ENCODE measurements at regions not wholly inside any gene's neighbourhood (a gene's known extent, or its start where the extent isn't known, plus 50 kb on each side); places are given as distances from the start of the nearest gene placed in this dataset.
A peak's percentile ranks its signal among the peaks of the same experiment; 100 is the strongest.

- H3K4me3 ChIP-seq = no peak overlapping the region
- H3K9me3 ChIP-seq = no peaks in the 10 kb centered on the region
- 50 to 75% methylated on average over 3 to 4 of the region's 4 CpGs for WGBS, 2 donors (ENCODE audit: low coverage in 1 of 2)
- ATAC-seq = no peak
- TF ChIP-seq POLR2AphosphoS5 (IDR thresholded peaks at IDR 0.05) (no peak), POLR2A (IDR thresholded peaks at IDR 0.05) (no peak), CTCF (IDR thresholded peaks at IDR 0.05) (no peak), EP300 (IDR thresholded peaks at IDR 0.05) (no peak)
- H3K36me3 ChIP-seq = no peaks in the 10 kb centered on the region
- peak overlapping the region in 2 of 4 donors; percentile 24 to 32 for H3K27ac ChIP-seq
- peaks cover 0 to 29% (median 0%) of the 10 kb centered on the region in 3 donors for H3K4me1 ChIP-seq
- no peaks in the 10 kb centered on the region for H3K27me3 ChIP-seq
Observed at GRCh38 chr3:90011596-90011995, 904.2 kb downstream of the EPHA3 start.

DNA sequence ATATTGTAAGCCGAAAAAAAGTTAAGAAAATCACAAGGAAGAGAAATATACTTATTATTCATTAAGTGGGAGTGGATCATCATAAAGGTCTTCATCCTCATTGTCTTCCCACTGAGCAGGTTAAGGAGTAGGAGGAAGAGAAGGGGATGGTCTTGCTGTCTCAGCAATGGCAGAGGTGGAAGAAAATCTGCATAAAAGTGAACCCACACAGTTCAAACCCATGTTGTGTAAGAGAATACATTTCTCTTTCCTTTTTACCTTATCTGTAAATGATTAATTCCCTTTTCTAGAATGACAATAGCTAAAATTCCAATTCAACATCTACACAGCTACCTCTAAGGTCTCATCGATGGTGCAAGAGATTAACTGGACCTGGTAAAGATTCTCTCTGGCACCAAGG lies 904.6 kb downstream of the EPHA3 start:
- H3K4me3 ChIP-seq = no peak overlapping the region
- no peak overlapping the region for H3K27ac ChIP-seq
- no peaks in the 10 kb centered on the region for H3K36me3 ChIP-seq
- TF ChIP-seq EP300 (IDR thresholded peaks at IDR 0.05) (no peak), CTCF (IDR thresholded peaks at IDR 0.05) (no peak), POLR2A (IDR thresholded peaks at IDR 0.05) (no peak), POLR2AphosphoS5 (IDR thresholded peaks at IDR 0.05) (no peak)
- ATAC-seq = no peak
- peaks cover 0 to 29% (median 0%) of the 10 kb centered on the region in 3 donors for H3K4me1 ChIP-seq
- 60 to 92% methylated on average over 1 to 2 of the region's 2 CpGs for WGBS, 2 donors (ENCODE audit: low coverage in 1 of 2)
- no peaks in the 10 kb centered on the region for H3K27me3 ChIP-seq
- H3K9me3 ChIP-seq = no peaks in the 10 kb centered on the region

DNA sequence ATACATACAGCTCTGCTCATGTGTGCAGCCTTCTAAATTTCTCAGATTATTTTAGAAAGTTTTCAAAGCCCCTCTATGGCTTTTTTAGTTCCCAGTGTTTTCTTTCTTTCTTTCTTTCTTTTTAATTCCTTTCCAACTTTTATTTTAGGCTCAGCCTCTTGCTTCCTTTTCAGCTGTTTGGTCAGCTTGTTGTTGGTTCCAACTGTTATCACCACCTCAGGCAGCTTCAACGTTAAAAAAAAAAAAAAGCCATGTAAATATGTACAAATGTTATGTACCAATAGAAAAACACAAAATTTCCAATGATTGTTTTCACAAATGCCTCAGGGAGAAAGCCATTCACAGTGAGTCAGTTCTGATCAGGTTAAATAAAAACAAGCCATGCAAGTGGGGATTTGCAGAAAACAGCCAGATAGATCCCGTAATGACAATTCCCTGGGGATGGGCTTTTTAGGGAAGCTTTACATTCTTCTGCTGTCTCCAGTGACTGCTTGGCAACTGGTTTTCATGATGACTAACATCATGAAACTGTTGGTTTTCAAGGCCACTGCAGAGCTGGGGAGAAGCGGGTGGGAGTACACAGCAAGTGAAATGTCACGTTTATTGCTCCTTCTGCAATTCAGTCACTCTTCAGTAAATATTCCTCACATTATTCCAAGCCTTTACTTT lies 908.4 kb downstream of the EPHA3 start:
- 36 to 77% methylated on average over 3 to 4 of the region's 4 CpGs for WGBS, 2 donors (ENCODE audit: low coverage in 1 of 2)
- no peak for ATAC-seq
- TF ChIP-seq EP300 (IDR thresholded peaks at IDR 0.05) = no peak
- no peak for TF ChIP-seq POLR2AphosphoS5 (IDR thresholded peaks at IDR 0.05)
- TF ChIP-seq CTCF (IDR thresholded peaks at IDR 0.05) = no peak
- TF ChIP-seq POLR2A (IDR thresholded peaks at IDR 0.05) = no peak
- Histone ChIP-seq H3K27ac (no peak overlapping the region), H3K4me3 (no peak overlapping the region), H3K27me3 (no peaks in the 10 kb centered on the region), H3K36me3 (no peaks in the 10 kb centered on the region), H3K9me3 (no peaks in the 10 kb centered on the region), H3K4me1 (peaks cover 0 to 8% (median 0%) of the 10 kb centered on the region in 3 donors)

GRCh38 chr3:90016555-90016954 lies 909.1 kb downstream of the EPHA3 start:
- Histone ChIP-seq H3K27ac (no peak overlapping the region), H3K9me3 (no peaks in the 10 kb centered on the region), H3K4me3 (no peak overlapping the region), H3K36me3 (no peaks in the 10 kb centered on the region), H3K27me3 (no peaks in the 10 kb centered on the region), H3K4me1 (peaks cover 0 to under 1% (median 0%) of the 10 kb centered on the region in 3 donors)
- WGBS, 2 donors (ENCODE audit: low coverage in 1 of 2) = 68% methylated on average over 4 of the region's 4 CpGs
- TF ChIP-seq POLR2AphosphoS5 (IDR thresholded peaks at IDR 0.05) (no peak), EP300 (IDR thresholded peaks at IDR 0.05) (no peak), POLR2A (IDR thresholded peaks at IDR 0.05) (no peak), CTCF (IDR thresholded peaks at IDR 0.05) (no peak)
- no peak for ATAC-seq

GRCh38 chr3:90018779-90019178 lies 911.4 kb downstream of the EPHA3 start:
- Histone ChIP-seq H3K27ac (no peak overlapping the region), H3K27me3 (no peaks in the 10 kb centered on the region), H3K4me1 (no peaks in the 10 kb centered on the region), H3K4me3 (no peak overlapping the region), H3K36me3 (no peaks in the 10 kb centered on the region), H3K9me3 (no peaks in the 10 kb centered on the region)
- WGBS, 2 donors (ENCODE audit: low coverage in 1 of 2) = 100% methylated on average over 1 of the region's 1 CpG
- no peak for ATAC-seq
- TF ChIP-seq EP300 (IDR thresholded peaks at IDR 0.05) (no peak), CTCF (IDR thresholded peaks at IDR 0.05) (no peak)

All from gastroesophageal sphincter (tissue), 4 donors.